ENCODE measurements at regions not wholly inside any gene's neighbourhood (a gene's known extent, or its start where the extent isn't known, plus 50 kb on each side); places are given as distances from the start of the nearest gene placed in this dataset.

DNA sequence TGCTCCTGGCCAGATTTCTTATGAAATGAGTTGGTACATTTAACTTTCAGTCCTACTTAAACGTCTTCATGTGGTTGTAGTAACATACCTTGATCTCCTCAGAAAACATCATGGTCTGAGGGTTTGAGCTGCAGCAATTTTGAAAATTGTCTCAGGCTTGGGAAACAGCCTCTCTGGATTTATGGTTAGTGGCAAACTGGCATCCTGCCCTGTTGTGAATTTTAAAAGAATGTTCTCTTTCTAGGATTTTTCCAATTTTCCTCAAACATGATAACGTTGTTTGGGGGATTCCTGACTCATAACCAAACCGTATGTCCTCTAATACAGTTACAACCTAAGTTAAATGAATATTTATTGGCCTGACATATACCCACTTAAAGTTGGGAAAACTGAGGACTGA is 624.4 kb downstream of the LMO4 start:
- TF ChIP-seq, protein P1, sequence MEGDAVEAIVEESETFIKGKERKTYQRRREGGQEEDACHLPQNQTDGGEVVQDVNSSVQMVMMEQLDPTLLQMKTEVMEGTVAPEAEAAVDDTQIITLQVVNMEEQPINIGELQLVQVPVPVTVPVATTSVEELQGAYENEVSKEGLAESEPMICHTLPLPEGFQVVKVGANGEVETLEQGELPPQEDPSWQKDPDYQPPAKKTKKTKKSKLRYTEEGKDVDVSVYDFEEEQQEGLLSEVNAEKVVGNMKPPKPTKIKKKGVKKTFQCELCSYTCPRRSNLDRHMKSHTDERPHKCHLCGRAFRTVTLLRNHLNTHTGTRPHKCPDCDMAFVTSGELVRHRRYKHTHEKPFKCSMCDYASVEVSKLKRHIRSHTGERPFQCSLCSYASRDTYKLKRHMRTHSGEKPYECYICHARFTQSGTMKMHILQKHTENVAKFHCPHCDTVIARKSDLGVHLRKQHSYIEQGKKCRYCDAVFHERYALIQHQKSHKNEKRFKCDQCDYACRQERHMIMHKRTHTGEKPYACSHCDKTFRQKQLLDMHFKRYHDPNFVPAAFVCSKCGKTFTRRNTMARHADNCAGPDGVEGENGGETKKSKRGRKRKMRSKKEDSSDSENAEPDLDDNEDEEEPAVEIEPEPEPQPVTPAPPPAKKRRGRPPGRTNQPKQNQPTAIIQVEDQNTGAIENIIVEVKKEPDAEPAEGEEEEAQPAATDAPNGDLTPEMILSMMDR (IDR thresholded peaks at IDR 0.05; ENCODE audit: insufficient read depth, low read depth, low read length) = no peak
- TF ChIP-seq EZH2 (IDR thresholded peaks at IDR 0.05; ENCODE audit: insufficient read depth, low read length) = no peak
